ENCODE measurements at regions not wholly inside any gene's neighbourhood (a gene's known extent, or its start where the extent isn't known, plus 50 kb on each side); places are given as distances from the start of the nearest gene placed in this dataset.

DNA sequence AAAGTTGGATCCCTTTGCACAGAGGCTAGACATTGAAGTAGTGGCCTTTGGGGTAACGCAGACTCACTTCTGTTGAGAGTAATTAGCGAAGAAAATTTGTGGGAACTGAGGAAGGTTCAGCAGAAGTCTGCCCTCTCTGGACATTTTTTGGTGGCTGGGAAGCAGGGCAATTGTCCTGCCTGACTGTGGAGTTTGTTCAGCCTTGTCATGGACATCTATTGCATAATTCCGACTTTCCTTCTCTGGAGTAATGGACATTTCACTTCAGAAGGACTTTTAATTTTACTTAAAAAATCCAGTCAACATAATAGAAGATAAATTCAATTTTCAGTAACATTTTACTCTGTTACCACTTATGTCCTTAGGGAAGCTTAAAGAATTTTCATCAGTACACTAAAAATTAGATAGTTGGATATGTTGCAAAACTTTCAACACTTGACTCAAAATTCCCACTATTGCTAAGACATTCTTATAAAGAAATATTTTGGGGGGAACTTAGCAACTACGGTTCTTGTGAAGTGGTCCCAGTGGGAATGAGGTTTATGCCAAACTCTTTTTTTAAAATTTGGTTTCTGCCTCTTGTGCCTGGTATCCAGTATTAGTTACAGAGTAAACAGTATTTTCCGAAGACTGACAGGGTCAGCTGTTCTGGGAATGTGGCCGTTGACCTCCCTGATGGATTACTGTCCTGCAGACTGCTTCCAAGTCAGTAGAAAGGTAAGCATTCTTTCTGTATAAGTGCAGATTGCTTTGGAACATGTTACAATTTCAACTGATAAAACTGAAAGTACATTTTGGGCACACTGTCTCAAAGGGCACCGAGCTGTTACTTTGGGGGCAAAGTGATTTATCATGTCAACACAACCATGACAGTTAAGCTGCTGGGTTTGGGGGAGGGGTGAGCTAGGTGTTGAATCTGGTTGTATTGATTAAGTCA is 100.6 kb upstream of the MLIP start:
- DNase-seq, result no peak

GRCh38 chr6:54011277-54011648 is 100.0 kb upstream of the MLIP start:
- DNase-seq, result no peak

DNA sequence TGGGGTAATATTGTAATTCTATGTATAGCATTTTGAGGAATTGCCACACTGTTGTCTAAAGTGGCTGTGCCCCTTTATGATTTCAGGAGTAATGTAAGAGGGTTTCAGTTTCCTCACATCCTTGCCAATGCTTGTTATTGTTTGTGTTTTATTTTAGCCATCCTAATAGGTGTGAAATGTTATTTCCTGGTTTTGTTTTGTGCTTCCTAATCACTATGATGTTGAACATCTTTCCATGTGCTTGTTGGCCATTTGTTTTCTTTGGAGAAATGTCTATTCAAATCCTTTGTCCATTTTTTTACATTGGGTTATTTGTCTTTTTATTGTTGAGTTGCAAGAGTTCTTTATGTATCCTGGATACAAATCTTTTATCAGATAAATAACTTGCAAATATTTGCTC is 97.3 kb upstream of the MLIP start:
- no peak for DNase-seq

GRCh38 chr6:54014440-54014839 is 96.8 kb upstream of the MLIP start:
- DNase-seq, result no peak

DNA sequence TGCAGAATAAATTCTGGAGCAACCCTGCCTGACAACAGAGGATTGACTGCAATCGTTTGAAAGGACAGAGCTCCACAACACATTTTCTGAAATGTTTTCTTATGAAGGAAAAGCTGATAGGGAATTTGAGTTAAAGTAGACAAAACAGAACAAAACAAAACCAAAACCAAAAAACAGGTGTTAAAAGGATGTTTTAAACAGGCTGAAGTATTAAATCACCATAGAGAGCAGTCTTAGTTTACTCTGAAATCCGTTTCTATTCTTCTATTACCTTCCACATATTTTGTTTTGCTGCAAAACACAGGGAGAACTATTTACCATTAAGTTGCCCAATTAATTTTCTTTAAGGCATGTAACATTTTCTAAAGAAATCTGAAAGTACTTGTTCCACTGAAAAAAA is 93.4 kb upstream of the MLIP start:
- DNase-seq, result no peak

GRCh38 chr6:54018722-54019121 is 92.5 kb upstream of the MLIP start:
- no peak for DNase-seq

GRCh38 chr6:54019860-54020259 is 91.4 kb upstream of the MLIP start:
- DNase-seq, result no peak

DNA sequence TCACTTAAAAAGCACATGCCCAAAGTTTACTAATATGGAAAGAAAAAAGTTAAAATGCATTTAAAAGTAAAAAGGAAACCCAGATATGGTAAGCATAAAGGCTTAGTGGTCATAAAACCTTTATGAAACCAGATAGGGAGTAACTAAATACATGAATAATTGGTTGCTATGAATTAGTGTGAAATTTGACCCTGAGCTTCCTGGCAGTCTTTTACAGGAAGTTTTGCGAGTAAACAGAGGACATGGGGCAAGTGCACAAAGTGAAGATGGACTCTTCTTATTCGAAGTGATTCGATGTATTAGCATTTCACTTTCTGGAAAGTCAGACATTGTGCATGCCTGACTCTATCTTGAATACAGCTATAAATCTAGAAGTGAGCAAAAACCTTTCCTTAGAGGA is 90.9 kb upstream of the MLIP start:
- DNase-seq, result no peak

DNA sequence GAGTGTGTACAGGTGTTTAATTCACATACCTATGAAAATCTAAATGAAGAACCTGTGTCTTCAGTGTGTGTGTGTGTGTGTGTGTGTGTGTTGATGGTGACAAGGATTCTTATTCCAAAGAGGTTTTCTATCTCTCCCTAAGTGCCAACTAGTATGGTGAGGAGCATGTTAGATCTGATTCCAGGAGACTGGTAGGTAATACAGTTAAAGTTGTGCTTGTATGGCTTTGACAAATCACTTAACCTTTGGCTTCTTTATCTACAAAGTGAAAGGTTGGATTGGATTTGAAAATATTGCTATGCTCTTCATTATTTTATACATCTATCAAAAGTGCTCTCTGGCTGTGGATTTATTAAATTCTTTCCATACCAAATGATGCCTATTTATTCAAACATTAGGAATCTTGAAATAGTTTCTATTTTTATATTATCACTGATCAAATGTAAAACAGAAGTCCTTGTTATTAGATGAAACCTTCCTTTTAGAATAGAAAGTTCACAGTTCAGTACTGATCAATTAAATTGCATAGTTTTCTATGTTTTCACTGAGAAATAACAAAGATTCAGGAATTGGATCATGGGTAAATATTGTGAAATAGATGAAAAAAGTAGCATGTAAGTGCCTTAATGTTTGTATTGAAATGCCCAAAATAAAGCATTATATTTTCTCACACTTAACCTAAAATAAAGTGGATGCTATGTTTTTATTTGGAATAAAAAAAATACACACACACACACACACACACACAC is 84.4 kb upstream of the MLIP start:
- DNase-seq, result no peak

GRCh38 chr6:54028170-54028569 is 83.1 kb upstream of the MLIP start:
- no peak for DNase-seq

DNA sequence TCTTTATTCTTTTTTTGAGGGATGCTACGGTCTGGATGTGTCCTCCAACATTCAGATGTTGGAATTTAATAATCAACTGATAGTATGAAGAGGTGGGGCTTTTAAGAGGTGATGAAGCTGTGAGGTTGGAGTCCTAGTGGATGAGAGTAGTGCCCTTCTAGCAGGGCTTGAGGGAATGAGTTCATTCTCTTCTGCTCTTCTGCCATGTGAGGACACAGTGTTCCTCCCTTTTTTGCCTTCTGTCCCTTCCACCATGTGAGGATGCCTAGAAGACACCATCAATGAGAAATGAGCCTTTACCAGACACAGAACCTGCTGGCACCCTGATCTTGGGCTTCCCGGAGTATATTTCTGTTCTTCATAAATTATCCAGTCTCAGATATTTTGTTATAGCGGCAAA is 82.1 kb upstream of the MLIP start:
- no peak for DNase-seq

DNA sequence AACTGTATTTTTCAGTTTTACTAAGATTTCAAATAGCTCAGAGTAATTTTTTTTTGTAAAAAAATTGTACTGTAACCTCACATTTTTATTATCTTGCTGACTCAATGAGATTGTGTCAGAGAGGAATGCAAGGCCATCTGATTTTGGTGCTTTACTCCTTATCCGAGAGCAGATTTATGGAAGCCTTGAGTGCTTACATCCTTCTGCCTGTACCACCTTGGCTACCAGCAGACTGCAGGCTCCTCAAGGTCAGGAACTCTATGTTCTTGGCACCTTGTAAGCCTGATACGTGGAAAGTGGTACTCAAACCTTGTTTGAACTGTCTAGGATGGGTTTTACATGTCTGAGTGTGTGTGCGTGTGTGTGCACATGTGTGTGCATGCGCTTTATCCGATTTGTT is 80.1 kb upstream of the MLIP start:
- no peak for DNase-seq

GRCh38 chr6:54037277-54037779 is 73.9 kb upstream of the MLIP start:
- no peak for DNase-seq

DNA sequence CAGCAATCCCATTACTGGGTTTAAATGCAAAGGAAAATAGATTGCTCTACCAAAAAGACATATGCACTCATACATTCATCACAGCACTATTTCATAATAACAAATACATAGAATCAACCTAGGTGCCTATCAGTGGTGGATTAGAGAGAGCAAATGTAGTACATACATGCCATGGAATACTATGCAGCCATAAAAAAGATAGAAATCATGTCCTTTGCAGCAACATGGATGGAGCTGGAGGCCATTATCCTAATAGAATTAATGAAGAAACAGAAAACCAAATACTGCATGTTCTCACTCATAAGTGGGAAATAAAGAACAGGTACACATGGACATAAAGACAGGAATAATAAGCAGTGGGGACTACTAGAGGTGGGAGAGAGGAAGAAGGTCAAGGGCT is 70.7 kb upstream of the MLIP start:
- no peak for DNase-seq

DNA sequence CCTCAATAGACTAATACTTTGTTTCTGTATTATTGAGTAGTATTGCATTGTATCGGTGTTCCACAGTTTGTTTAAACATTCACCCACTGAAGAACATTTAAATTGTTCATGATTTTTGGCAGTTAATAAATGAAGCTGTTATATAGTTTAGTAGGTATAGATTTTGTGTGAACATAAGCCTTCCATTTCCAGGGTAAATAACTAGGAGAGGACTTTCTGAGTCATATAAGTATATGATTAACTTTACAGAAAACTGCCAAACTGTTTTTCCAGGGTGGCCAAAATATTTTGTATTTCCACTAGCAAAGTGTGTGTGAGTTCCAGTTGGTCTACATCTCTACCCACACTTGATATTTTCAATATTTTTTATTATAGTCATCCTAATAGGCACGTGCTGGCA is 70.0 kb upstream of the MLIP start:
- DNase-seq, result no peak

DNA sequence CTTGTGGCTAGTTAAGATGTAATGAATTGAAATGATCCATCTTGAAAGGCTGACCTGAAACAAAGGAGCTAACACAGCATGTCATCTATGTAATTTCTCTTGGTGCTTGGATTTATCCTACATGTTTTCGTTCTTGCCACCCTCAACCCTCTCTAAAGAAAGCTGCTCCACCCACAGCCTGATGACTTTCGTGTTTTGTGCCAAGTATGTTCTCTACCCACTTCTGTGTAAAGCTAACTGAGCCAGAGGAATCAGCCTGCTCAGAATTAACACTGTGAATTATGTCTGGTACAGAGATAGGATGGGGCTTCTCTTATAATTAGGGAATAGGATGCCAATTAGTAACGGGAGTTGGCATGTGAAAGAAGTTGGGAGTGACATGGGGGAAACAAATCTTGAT is 67.9 kb upstream of the MLIP start:
- no peak for DNase-seq

GRCh38 chr6:54044059-54044458 is 67.2 kb upstream of the MLIP start:
- no peak for DNase-seq

- DNase-seq, result no peak
Measured at GRCh38 chr6:54048782-54049181, 62.5 kb upstream of the MLIP start.

DNA sequence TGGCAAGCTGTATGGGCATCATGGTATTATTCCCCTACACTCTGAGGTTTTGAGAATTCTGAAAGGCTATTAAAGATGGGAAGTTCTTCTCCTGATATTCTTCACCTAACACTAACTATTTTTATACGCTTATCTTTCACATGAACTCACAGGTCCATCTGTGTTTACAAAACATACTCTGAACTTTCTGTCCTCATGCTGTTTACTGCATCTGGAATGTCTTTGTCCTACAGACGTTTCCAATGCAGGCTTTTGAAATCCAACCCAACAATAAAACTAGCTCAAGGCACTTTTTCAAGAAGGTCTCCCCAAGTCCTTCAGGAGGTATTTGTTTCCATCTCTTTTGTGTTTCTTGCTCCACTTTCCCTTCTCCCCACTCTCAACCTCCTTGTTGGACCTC is 60.5 kb upstream of the MLIP start:
- DNase-seq, result no peak

DNA sequence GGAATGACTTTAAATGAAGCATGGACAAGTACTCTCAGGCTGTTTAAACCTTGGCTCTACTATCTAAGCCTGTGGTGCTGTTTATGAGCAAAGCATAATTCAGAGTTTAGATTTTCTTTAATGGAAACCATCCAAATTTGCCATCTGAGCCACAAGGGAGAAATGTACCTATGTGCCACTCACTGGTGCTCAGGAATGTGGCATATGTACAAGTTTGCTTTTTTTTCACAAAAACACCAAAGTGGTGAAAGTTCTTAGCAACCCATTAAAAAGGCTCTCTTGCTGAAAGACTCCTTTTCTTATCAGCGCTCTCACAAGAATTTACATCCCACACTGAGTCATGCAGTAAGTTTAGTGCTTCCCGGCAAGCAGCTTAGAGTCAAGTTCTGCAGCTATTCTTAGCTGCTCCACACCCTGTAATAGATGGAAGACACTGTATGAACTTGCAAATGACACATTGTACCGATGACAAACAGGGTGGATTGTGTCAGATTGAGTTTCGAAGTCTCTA is 57.3 kb upstream of the MLIP start:
- DNase-seq, result peak in 1 of 2 experiments; percentile 35

- DNase-seq, result no peak
Measured at GRCh38 chr6:54056105-54056504, 55.1 kb upstream of the MLIP start.

DNA sequence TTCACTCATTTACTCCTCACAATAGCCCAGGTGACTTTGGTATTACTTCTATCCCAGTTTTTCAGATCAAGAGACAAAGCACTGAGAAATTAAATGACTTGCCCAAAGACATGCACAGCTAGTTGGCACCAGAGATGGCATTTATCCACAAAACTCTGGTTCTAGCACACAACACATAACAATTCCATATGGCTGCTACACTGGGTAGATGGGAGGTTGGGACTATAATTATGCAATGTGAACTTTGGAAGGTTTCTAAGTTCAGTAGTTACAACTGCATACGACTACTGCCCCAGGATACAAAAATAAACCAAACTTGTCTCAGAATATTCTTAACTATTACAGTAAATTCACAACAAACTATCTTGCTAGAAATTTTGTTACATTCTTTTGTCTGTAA is 54.2 kb upstream of the MLIP start:
- DNase-seq, result no peak

- no peak for DNase-seq
Measured at GRCh38 chr6:54058236-54058635, 53.0 kb upstream of the MLIP start.

GRCh38 chr6:54059683-54060082 is 51.6 kb upstream of the MLIP start:
- DNase-seq, result no peak
